ENCODE measurements at regions not wholly inside any gene's neighbourhood (a gene's known extent, or its start where the extent isn't known, plus 50 kb on each side); places are given as distances from the start of the nearest gene placed in this dataset.

- TF ChIP-seq, protein P1, sequence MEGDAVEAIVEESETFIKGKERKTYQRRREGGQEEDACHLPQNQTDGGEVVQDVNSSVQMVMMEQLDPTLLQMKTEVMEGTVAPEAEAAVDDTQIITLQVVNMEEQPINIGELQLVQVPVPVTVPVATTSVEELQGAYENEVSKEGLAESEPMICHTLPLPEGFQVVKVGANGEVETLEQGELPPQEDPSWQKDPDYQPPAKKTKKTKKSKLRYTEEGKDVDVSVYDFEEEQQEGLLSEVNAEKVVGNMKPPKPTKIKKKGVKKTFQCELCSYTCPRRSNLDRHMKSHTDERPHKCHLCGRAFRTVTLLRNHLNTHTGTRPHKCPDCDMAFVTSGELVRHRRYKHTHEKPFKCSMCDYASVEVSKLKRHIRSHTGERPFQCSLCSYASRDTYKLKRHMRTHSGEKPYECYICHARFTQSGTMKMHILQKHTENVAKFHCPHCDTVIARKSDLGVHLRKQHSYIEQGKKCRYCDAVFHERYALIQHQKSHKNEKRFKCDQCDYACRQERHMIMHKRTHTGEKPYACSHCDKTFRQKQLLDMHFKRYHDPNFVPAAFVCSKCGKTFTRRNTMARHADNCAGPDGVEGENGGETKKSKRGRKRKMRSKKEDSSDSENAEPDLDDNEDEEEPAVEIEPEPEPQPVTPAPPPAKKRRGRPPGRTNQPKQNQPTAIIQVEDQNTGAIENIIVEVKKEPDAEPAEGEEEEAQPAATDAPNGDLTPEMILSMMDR (IDR thresholded peaks at IDR 0.05; ENCODE audit: control extremely low read depth in 1 of 3, insufficient read depth in 1 of 3, low read depth in 1 of 3, low read length in 3 of 3): no peak
- TF ChIP-seq POLR2A (IDR thresholded peaks at IDR 0.05; ENCODE audit: control extremely low read depth in 1 of 2, low read depth in 2 of 2, low read length in 2 of 2) (no peak), POU5F1 (IDR thresholded peaks at IDR 0.05; ENCODE audit: low read depth, low read length) (no peak)
Measured at GRCh38 chr9:26169708-26170107, 491.5 kb upstream of the TUSC1 start.
